ENCODE measurements at regions not wholly inside any gene's neighbourhood (a gene's known extent, or its start where the extent isn't known, plus 50 kb on each side); places are given as distances from the start of the nearest gene placed in this dataset.

GRCh38 chr13:107291875-107292274, 723.9 kb upstream of the ARGLU1 start:
- DNase-seq = no peak

DNA sequence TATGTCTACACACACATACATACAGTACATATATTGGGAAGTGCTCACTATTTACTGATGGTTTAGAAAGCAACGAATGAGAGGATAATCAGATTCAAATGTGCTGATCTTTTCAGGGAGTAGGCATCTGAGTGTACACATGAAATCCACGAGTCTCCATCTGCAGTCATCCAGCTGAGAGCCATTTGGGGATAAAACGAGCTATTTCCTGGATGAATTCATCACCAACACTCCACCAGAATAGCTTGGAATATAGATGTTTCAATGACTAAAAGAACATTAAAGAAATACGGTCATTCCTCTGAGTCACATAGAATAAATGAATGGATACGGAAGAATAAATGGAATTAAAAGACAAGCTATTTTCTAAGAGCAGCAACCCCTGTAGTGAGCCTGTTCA, 721.6 kb upstream of the ARGLU1 start:
- no peak for DNase-seq

GRCh38 chr13:107284173-107284572, 716.2 kb upstream of the ARGLU1 start:
- no peak for DNase-seq

GRCh38 chr13:107277911-107278310, 710.0 kb upstream of the ARGLU1 start:
- DNase-seq = no peak

DNA sequence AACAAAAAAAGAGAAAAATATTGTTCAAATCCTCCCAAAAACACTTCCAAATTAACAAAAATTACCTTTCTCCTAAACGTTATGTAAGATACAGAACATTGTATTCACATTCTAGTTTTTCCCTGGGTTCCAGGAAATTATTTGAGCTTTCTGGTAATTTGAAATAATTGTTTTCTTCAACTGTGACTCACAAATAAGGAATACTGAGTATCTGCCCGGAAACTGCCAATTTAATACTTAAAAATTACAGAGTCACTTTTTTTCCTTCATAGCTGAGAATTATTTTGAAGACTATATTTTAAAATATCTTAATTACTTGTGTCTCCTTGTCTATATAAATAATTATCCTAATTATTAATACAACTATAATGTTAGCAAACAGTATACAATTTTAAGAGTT, 709.0 kb upstream of the ARGLU1 start:
- DNase-seq = no peak

GRCh38 chr13:107275945-107276614, 708.1 kb upstream of the ARGLU1 start:
- DNase-seq = no peak

DNA sequence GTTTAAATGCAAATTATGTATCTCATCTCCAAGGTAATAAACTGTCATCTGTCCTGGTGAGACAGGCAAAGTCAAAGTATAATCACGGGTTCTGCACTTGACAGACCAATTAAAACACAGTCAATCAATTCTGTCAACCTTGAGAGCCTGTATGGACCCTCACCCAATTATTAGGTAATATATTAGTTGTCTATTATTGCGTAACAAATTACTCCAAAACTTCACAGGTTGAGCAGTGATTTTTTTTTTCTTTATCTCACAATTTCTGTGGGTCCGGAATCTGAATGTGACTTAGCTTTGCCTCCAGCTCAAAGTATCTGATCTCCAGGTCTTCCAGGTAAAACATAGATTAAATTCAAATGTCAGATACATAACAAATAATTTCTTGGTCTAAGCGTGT, 707.4 kb upstream of the ARGLU1 start:
- DNase-seq = no peak

DNA sequence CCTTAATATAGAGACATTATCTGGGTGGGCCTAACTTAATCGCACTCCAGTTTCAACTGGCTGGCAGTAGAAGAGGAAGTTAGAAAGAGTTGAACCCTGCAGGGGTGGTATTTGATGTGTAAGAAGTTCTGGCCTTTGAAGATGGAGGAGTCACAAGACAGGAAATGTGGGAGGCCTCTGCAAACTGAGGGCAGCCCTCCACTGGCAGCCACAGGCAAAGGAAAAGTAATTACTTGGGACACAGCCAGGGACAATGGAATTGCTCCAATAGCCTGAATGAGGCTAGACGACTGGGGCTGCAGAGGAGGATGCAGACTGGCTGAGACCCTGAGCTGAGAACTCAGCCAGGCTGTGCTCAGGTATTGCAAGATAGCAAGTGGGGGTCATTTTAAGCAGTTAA, 703.3 kb upstream of the ARGLU1 start:
- DNase-seq = no peak

- DNase-seq = no peak
These were observed 698.7 kb upstream of the ARGLU1 start for GRCh38 chr13:107266657-107267056.

DNA sequence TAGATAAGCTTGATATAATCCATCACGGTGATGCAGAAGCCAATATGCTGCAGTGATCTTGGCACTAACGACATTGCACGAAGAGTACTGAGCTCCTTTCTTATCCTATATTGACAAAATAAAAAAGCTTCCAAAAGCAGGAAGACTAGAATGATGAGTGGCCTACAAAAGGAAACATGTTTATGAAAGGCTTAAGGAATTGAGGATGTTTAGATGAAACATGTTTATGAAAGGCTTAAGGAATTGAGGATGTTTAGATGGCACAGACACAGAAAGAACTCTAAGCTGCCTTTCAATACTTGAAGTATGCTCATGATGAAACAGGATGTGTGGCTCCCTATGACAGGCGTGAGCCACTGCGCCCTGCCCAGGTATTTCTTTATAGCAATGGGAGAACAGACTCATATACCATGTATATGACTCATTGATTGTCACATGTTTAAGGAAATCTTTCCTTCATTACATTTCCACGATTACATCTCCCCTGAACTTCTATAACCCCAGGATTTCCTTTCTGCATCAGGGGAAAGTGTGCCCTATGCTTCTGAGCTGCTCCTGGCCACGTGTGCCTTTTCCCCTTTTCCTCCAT, 690.8 kb upstream of the ARGLU1 start:
- no peak for DNase-seq

GRCh38 chr13:107254392-107254791, 686.5 kb upstream of the ARGLU1 start:
- no peak for DNase-seq

DNA sequence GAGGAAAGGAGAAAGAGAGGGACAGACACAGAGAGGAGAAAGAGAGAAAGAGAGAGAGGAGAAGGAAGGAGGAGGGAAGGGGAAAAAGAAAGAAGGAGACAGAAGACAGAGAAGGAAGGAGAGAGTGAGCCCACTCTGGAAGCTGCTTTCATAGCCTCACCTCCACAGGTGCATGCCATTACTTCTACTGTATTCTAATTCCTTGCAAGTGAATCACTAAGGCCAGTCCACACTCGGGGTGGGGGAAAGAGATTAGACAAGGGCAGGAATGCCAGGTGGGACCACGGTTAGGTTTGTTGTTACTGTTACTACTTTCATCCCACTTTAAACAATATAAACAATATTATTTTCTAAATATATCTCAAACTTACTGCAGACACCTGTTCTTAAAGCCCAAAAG, 684.5 kb upstream of the ARGLU1 start:
- no peak for DNase-seq

DNA sequence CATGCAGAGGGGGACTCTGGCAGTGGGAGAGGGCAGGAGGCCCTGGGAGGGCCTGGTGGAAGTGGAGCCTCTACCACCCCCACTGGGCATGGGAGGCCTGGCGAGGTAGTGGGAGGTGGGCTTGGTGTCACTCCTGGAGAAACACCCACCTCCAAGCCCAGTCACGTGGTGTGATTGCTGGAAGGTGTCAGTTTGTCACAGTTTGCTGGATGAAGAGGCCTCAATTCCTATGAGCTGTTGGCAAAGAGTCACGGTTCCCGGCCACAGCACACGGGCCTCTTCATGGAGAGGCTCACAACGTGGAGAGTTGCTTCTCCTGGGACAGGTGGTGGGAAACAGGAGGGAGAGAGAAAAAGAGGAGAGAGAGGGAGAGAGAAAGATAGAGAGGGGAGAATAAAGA, 684.1 kb upstream of the ARGLU1 start:
- no peak for DNase-seq

- DNase-seq = no peak
These were observed 683.4 kb upstream of the ARGLU1 start for GRCh38 chr13:107251341-107251740.

DNA sequence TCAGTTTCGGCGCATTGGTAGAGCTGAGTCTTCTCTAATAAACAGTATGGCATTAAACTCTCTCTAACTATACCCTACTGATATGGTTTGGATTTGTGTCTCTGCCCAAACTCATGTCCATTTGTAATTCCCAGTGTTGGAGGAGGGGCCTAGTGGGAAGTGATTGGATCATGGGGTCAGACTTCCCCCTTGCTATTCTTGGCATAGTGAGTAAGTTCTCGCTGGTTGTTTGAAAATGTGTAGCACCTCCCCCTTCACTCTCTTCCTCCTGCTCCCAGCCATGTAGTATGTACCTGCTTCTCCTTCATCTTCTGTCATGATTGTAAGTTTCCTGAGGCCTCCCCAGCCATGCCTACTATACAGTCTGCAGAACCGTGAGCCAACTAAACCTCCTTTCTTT, 682.7 kb upstream of the ARGLU1 start:
- no peak for DNase-seq

GRCh38 chr13:107244241-107244640, 676.3 kb upstream of the ARGLU1 start:
- no peak for DNase-seq

DNA sequence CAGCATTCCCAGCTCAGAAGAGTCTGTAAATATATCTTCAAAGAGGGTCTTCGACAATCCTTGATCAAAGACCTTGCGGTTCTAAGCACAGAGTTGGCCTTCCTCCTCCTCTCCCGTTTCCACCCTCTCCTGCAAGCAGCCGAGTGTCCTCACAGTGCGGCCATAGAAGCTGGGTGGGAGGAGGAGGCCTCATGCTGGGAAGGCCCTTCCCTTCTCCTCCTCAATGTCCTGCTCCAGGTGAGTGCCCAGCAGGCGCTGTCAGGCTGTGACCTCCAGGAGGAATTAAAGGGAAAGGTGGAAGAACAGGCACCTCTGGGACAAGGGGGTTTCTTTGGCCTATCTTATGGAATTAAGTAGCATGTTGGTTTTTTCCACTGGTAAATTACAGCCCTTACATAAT, 674.2 kb upstream of the ARGLU1 start:
- no peak for DNase-seq

- no peak for DNase-seq
These were observed 673.4 kb upstream of the ARGLU1 start for GRCh38 chr13:107241381-107241780.

DNA sequence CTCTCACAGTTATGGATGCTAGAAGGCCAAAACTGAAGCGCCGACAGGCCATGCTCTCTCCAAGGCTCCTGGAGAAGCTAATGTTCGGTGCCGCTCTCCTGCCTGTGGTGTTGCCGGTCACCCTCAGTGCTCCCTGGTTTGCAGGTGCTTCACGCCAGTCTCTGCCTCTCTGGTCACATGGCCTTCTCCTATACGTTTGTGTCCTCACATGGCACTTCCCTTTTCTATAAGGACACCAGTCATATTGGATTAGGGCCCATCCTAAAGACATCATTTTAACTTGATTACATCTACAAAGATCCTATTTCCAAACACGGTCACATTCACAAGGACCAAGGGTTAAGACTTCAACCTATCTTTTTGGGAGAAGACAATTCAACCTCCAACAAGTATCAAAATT, 671.3 kb upstream of the ARGLU1 start:
- DNase-seq = no peak

DNA sequence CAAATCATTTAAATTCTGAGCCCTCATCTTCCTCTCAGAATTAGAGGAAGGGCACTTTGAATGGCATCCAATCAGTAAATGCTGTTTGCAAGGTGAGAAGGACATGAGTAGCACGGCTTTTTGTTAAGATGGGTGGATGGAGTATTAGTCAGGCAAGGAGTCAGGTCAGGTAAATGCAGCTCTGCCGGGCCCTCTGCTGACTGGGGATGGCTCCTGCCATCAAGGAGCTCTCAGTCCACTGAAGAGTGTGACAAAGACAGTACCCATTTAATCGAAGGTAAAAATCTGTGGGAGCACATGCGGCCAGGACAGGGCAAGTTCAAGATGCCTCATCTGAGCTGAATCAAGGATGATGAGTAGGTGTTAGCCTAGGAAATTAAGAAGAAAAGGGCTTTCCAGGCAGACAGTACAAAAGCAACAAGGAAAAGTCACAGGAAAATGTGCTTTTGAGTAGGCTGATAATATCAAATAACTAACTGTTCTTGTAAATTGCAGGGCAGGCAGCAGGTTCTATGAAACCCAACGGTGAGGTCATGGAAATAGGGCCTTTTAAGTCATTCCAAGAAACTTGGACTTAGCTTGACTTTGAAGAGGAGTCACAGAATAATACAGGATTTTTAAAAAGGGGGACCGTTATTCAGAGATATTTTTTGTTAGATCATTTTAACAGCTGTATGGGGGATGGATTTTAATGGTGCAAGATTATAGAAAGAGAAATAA, 670.5 kb upstream of the ARGLU1 start:
- DNase-seq = no peak

- DNase-seq = no peak
These were observed 666.6 kb upstream of the ARGLU1 start for GRCh38 chr13:107234319-107235073.

- no peak for DNase-seq
These were observed 665.6 kb upstream of the ARGLU1 start for GRCh38 chr13:107233541-107233940.

DNA sequence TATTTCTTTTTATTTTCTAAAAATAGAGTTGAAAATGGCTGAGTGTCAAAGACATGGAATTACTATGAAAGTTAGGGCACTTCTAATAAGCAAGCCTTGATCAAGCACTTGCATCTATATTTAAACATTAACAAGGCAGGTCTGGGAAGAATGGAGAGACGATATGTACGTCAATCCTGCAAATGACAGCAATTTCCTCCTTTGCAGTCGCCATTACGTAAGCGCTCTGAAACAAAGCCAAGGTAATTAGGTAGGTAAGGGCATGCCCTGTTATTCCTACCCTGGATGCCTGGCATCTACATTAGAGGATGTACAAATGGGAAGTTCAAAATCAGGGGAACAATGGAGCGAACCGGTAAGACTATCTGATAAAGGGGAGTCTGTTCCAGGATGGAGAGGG, 664.0 kb upstream of the ARGLU1 start:
- DNase-seq = peak; percentile 85

GRCh38 chr13:107223867-107224266, 655.9 kb upstream of the ARGLU1 start:
- DNase-seq = no peak
